Smooth muscle cell (in vitro differentiated cells): ENCODE measurements at regions not wholly inside any gene's neighbourhood (a gene's known extent, or its start where the extent isn't known, plus 50 kb on each side); places are given as distances from the start of the nearest gene placed in this dataset.

ENCODE experiments used
- DNase-seq: peaks from one replicate; lab custom pipeline; 2025; ENCODE audit not compliant: unreplicated experiment; lab: John Stamatoyannopoulos, UW
- H2AFZ ChIP-seq: fragments of 200-600 bp; sonication (generic); 2 replicates; pipeline ENCODE4 v1.6.0; 2016; ENCODE audit warnings: antibody characterized with exemption, low read depth, mild to moderate bottlenecking
- H3F3A ChIP-seq: fragments of 200-600 bp; sonication (generic); 2 replicates; pipeline ENCODE4 v1.6.0; 2017; ENCODE audit warnings: antibody characterized with exemption, low read depth
- H3K27ac ChIP-seq: fragments of 200-600 bp; sonication (generic); 2 replicates; pipeline ENCODE4 v1.5.1; 2016; ENCODE audit warnings: low read depth, mild to moderate bottlenecking
- H3K27me3 ChIP-seq: fragments of 200-600 bp; sonication (generic); 2 replicates; pipeline ENCODE4 v1.6.1; 2016; ENCODE audit warnings: low read depth, mild to moderate bottlenecking
- H3K36me3 ChIP-seq: fragments of 200-600 bp; sonication (generic); 2 replicates; pipeline ENCODE4 v1.5.1; 2016; ENCODE audit warnings: low read depth
- H3K4me1 ChIP-seq: fragments of 200-600 bp; sonication (generic); 2 replicates; pipeline ENCODE4 v1.5.1; 2016; ENCODE audit warnings: low read depth
- H3K4me2 ChIP-seq: fragments of 200-600 bp; sonication (generic); 2 replicates; pipeline ENCODE4 v1.6.0; 2016; ENCODE audit warnings: mild to moderate bottlenecking
- H3K4me3 ChIP-seq: fragments of 200-600 bp; sonication (generic); 2 replicates; pipeline ENCODE4 v1.5.1; 2016; ENCODE audit warnings: mild to moderate bottlenecking
- H3K79me2 ChIP-seq: fragments of 200-600 bp; sonication (generic); 2 replicates; pipeline ENCODE4 v1.6.0; 2016; ENCODE audit warnings: low read depth, mild to moderate bottlenecking
- H3K9ac ChIP-seq: fragments of 200-600 bp; sonication (generic); 2 replicates; pipeline ENCODE4 v1.6.0; 2016; ENCODE audit warnings: low read depth
- H3K9me3 ChIP-seq: fragments of 200-600 bp; sonication (generic); replicated peaks from 2 replicates; pipeline ENCODE4 v1.5.1; 2016; ENCODE audit warnings: low read depth
- H4K20me1 ChIP-seq: fragments of 200-600 bp; sonication (generic); 2 replicates; pipeline ENCODE4 v1.6.0; 2016; ENCODE audit warnings: low read depth
- WGBS: methylation state at CpG from one replicate; pipeline ENCODE4 v1.1.7; 2016; ENCODE audit warnings: low lambda C conversion rate; 5-methylcytosine and 5-hydroxymethylcytosine counted together
- TF ChIP-seq, protein P1 (sequence below): fragments of 200-600 bp; sonication (generic); IDR thresholded peaks from 2 replicates; pipeline ENCODE4 v1.5.1; 2017; ENCODE audit warnings: borderline replicate concordance, mild to moderate bottlenecking, antibody characterized with exemption; ENCODE audit not compliant: insufficient read depth, poor library complexity, severe bottlenecking

GRCh38 chr3:71916747-71917369 lies 131.9 kb upstream of the PROK2 start:
- Histone ChIP-seq H3K9ac (no peak overlapping the region), H4K20me1 (no peaks in the 10 kb centered on the region), H3F3A (no peaks in the 10 kb centered on the region), H3K4me1 (no peaks in the 10 kb centered on the region), H3K4me2 (no peak overlapping the region), H3K9me3 (no peaks in the 10 kb centered on the region), H3K79me2 (no peaks in the 10 kb centered on the region), H3K27ac (no peak overlapping the region), H3K4me3 (no peak overlapping the region), H2AFZ (no peak overlapping the region), H3K36me3 (no peaks in the 10 kb centered on the region), H3K27me3 (no peaks in the 10 kb centered on the region)
- DNase-seq, result no peak
- TF ChIP-seq, protein P1, sequence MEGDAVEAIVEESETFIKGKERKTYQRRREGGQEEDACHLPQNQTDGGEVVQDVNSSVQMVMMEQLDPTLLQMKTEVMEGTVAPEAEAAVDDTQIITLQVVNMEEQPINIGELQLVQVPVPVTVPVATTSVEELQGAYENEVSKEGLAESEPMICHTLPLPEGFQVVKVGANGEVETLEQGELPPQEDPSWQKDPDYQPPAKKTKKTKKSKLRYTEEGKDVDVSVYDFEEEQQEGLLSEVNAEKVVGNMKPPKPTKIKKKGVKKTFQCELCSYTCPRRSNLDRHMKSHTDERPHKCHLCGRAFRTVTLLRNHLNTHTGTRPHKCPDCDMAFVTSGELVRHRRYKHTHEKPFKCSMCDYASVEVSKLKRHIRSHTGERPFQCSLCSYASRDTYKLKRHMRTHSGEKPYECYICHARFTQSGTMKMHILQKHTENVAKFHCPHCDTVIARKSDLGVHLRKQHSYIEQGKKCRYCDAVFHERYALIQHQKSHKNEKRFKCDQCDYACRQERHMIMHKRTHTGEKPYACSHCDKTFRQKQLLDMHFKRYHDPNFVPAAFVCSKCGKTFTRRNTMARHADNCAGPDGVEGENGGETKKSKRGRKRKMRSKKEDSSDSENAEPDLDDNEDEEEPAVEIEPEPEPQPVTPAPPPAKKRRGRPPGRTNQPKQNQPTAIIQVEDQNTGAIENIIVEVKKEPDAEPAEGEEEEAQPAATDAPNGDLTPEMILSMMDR, result no peak
- WGBS, result 89% methylated on average over 5 of the region's 5 CpGs

DNA sequence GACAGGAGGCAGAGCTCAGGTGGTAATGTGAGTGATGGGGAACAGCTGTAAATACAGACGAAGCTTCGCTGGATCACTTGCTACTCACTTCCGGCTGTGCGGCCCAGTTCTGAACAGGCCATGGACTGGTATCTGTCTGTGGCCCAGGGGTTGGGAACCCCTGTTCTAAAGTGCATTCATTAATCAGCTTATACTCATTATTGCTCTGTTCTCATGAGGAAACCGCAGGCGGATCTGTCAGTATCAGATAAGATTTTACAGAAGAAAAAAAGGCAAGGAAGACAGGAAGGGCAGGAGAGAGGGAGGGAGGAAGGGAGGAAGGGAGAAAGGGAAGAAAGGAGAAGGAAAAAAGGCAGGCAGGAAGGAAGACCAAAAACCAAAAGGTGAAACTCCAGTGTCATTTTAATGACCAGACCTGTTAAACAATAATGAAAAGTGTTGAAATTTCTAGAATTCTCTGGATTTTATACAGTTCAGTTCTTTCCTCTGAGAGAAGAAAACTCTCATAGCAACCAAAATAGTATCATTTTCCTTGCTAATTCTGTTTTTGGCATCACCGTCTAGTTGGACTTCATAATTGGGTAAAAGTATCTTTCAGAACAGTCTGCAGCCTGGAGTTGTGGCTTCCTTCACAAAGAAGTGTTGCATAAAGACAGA lies 128.0 kb upstream of the PROK2 start:
- no peak for DNase-seq
- WGBS, result 79% methylated on average over 7 of the region's 7 CpGs
- TF ChIP-seq, protein P1, result no peak
- Histone ChIP-seq H3K4me1 (no peaks in the 10 kb centered on the region), H3K4me2 (no peak overlapping the region), H3K27ac (no peak overlapping the region), H3K36me3 (no peaks in the 10 kb centered on the region), H3K4me3 (no peak overlapping the region), H3K27me3 (no peaks in the 10 kb centered on the region), H2AFZ (no peak overlapping the region), H3F3A (no peaks in the 10 kb centered on the region), H3K9ac (no peak overlapping the region), H3K9me3 (no peaks in the 10 kb centered on the region), H3K79me2 (no peaks in the 10 kb centered on the region), H4K20me1 (no peaks in the 10 kb centered on the region)

DNA sequence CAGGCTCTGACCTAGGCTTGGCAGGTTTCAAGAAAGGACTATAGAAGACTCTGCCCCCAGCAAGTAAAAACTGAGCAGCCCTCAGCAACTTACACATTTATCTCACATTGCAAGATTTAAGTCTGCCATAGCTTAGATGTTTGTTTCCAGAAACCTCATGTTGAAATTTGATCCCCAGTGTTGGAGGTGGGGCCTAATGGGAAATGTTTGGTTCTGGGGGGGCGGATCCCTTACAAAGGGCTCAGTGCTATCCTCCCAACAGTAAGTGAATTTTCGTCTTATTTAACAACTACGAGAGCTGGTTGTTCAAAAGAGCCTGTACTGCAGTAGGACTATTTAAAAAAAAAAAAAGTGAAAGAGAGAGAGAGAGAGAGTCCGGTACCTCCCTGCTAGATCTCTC lies 125.2 kb upstream of the PROK2 start:
- H3K36me3 ChIP-seq, result no peaks in the 10 kb centered on the region
- no peak overlapping the region for H3K27ac ChIP-seq
- TF ChIP-seq, protein P1, result no peak
- H3K4me1 ChIP-seq, result no peaks in the 10 kb centered on the region
- H3K4me2 ChIP-seq, result no peak overlapping the region
- no peak overlapping the region for H3K4me3 ChIP-seq
- H2AFZ ChIP-seq, result peak overlapping the region; percentile 4
- H3K79me2 ChIP-seq, result no peaks in the 10 kb centered on the region
- H3F3A ChIP-seq, result no peaks in the 10 kb centered on the region
- no peak overlapping the region for H3K9ac ChIP-seq
- H3K9me3 ChIP-seq, result no peaks in the 10 kb centered on the region
- 86% methylated on average over 4 of the region's 4 CpGs for WGBS
- no peaks in the 10 kb centered on the region for H3K27me3 ChIP-seq
- no peak for DNase-seq
- no peaks in the 10 kb centered on the region for H4K20me1 ChIP-seq

- H3K9ac ChIP-seq, result no peak overlapping the region
- H3K4me3 ChIP-seq, result no peak overlapping the region
- DNase-seq, result no peak
- 85% methylated on average over 14 of the region's 14 CpGs for WGBS
- H3K27ac ChIP-seq, result no peak overlapping the region
- H3K9me3 ChIP-seq, result no peaks in the 10 kb centered on the region
- TF ChIP-seq, protein P1, result no peak
- no peak overlapping the region for H3K4me2 ChIP-seq
- H3K27me3 ChIP-seq, result no peaks in the 10 kb centered on the region
- H3K36me3 ChIP-seq, result no peaks in the 10 kb centered on the region
- no peak overlapping the region for H2AFZ ChIP-seq
- H4K20me1 ChIP-seq, result no peaks in the 10 kb centered on the region
- no peaks in the 10 kb centered on the region for H3K79me2 ChIP-seq
- H3K4me1 ChIP-seq, result no peaks in the 10 kb centered on the region
- H3F3A ChIP-seq, result no peaks in the 10 kb centered on the region
Measured at GRCh38 chr3:71907996-71908395, 123.0 kb upstream of the PROK2 start.
